HG02981 (cell line): ENCODE measurements at regions not wholly inside any gene's neighbourhood (a gene's known extent, or its start where the extent isn't known, plus 50 kb on each side); places are given as distances from the start of the nearest gene placed in this dataset.

Experiments used
- ATAC-seq: cut with Tn5 transposase; IDR thresholded peaks from one replicate; pipeline ENCODE4 v1.9.1; 2021; ENCODE audit warnings: mild to moderate bottlenecking, moderate library complexity; ENCODE audit not compliant: unreplicated experiment

DNA sequence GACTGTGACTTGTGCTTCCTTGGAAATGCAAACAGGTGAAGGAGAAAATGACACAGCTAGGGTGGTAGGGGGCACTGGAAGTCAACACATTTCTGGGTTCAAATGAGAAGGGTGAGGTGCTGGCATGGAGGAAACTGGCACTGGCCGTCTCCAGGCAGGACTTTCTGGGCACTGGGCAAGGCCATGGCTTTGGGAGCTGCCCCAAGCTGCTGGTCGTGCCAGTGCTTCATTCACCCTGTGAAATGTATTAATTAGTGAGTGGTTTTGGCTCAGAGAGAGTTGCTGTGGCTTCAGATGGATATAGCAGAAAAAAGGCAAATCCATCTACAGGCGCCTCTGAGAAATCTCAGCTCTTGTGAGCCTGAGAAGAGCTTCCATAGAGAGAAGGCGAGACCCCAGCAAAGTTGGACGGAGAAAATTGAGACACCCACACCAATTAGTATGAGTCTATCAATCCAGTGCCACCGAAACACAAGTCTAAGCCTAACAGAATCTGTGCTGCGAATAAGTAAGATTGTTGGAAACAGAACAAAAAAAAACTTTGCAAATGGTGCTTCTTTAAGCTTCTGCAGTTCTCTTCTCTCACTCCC, 202.1 kb upstream of the TNP1 start:
- ATAC-seq = no peak

DNA sequence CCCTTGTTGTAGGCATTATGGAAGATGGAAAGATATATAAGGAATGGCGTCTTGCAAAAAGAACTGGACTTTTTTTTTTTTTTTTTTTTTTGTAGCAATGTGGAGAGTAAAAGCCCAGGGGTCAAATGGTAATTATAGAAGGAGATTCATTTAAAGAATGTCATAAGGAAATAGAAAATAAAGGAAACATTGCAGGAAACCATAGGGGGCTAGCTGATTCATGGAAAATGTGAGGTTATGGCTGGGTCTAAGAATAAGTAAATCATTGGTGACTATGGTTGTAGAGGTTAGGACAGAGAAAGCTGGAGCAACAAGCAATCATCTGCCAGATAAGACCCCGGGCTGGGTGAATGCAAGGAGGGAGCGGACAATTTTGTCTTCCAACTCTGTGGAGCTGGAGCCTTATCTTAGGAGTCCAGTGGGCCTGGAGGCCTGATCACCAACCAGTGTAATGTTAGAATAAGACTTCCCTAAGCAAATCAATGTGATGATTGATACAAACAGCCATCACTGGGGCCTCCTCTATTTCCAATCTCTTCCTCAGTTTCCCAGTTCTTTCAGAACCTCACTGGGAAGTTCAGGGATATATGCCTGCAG, 201.2 kb upstream of the TNP1 start:
- no peak for ATAC-seq

DNA sequence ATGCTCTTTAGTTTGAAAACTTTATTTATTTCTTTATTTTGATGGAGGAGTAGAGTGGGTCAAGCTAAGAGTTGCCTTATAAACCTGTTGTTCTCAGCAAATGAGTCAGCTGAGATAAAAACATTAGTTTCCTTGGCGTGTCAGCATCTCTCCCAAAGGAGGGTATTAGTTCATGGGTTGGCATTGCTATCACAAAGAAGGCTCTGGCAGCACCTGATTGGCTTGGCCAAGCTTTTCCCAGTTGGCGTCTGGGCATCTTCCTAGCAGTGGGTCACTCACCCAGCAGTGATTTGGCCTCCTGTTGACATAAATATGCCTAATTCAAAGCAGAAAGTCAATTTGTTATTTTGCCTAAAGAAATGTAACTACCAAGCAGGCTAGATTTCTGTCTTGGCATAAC, 200.7 kb upstream of the TNP1 start:
- no peak for ATAC-seq

DNA sequence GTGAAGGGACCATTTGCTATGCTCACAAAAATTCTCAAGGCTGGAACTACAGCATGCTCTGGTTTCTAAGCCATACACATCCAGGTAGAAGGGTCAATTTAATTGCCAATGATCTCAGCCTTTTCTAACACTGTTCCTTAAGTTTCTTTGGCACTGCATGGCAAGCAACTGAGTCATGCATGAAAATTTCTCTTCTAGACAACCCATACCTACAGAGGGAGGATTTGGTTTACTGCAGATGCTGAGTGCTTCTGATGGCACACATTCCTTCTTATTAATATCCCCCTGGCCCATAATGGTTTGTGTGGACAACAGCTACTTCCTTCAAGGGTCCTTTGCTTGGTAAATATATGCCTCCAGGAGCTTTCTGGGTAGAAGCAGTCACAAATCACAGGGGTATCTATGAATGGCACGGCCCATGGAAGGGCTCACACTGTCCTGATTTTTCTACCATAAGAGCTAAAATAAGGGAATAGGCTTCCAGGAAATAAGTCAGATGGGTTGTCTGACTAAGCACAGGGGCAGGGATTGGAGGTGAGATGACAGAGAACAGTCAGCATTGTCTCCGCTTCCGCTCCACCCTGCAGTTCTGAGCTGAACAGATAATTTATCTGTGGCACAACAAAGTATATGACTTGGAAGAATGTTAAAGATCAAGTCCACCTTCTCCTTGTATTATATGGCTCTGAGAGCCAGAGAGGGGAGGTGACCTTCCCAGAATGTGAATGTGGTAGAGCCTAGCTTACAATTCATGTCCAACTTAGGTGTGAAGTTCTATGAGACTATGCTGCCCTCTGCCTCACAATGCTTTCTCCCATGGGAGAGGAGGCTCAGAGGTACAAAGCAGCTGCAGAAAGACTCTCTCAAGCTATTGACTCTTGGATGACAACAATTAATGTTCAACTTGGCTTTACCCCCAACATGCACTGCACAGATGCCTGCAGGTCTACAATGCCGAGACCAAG, 199.2 kb upstream of the TNP1 start:
- no peak for ATAC-seq

DNA sequence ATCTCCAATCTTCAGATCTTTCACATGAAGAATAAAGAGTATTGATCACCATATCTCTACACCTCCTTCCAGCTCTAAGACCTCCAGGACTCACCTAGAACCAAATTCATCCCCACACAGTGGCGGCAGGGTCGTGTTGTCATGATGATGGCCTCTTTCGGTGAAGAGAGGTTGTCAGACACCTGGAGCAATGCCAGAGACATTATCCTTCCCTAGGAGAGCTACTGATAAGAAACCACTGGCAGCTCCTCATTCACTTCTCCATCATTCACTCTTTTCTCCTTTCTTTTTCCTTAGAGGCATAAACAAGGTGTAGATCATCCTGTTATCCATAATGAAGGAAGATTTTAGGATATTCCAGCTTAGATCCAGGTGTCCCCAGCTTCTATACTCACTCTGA, 197.9 kb upstream of the TNP1 start:
- ATAC-seq = no peak

DNA sequence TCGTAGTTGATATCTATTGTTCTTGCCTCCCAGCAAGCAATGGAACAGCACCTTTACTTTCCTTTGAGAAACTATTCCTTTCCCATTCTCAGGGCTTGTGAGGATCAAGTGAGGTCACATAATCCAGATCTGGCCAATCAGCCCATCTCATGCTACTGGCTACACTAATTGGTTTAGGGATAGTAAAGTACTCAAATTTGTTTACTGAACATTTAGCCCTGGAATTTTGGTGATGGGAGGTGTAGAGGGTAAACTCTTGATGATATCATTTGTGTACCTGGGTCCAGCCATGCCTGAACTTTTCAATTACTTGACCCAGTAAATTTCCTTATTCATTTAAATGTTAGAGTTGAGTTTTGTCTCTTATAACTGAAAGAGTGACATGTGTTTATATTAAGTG, 195.8 kb upstream of the TNP1 start:
- ATAC-seq = no peak

DNA sequence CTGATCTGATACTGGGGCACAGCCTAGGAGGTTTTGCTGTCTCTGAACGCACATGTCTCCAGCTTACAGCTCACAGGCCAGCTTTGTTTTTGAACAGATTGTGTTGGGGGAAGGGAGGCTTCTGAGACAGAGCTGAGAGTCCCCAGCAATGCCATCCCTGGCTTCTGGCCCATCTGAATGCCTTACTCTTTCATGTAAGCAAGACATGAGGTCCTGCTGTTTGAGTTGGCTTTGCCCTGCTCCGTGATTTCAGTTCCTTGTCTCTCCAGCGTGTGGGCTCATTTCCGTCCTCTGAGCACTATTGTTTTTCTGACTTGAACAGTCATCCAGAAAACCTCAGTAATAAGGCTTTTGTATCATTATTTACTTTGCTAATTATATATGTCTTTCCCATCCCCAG, 194.9 kb upstream of the TNP1 start:
- no peak for ATAC-seq

DNA sequence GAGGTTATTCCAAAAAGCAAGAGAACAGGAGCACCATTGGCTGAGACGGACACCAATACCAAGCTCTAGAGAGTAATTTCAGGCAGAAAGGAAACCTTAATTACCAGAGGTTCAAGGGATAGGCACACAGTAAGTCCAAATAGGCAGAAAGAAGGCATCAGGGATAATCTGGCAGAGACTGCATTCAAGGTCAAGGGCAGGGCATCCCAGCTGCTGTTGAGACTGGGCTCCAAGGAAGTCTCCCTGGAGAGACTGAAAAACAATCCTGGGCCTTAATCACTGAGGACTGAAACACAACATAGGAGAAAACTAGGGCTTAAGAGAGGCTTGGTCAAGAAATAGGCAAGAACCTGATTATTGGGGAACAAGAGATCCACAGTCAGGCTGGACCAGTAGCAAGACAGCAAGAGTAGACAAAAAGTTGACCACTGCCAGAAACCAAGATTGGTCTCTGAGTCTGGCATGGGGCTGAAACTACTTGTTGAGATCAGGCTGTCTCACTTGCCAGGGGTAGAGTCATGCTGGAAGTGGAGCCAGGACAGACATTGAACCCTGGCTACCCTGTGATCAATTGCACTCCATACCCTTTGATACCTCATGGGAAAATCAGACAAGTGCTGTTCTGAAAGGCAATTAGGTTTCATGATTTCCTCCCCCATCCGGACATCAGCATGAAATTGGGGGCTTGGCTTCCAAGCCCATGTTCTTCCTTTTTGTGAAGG, 193.2 kb upstream of the TNP1 start:
- no peak for ATAC-seq

DNA sequence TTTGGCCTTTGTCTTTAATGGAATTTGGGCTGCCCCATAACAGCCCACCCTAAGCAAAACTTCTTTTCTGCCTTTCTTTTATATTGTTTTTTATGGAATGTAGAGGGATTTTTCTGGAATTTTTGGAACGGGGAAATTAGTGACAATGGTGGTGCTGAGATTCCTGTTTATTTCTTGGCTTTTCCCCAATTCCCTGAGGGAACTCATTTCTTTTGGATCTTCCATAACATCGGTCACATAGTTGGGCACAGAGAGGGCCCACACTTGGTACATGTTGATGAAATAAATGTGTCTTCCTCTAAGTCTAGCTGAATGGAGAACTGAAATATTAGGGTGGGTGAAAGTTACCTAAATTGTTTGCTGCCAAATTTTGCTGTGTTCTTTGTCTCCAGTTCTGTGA, 191.6 kb upstream of the TNP1 start:
- ATAC-seq = no peak

DNA sequence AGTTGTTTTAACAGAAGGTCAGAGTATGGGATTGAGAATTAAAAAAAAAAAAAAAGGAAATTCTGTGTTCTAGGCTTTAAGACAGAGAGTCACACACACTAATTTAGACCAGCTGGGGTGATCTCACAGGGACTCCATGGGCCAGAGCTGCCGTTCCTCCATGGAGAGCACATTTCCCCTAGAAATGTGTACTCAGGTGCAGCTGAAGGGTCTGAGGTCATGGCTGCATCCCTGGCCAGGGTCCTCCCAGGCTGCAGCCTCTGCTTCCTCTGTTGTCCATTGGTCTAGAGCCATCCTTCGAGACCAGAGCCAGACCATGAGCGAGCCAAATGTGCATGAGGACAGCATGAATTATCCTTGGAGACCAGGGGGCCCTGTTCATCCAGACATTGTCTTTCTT, 190.1 kb upstream of the TNP1 start:
- no peak for ATAC-seq

DNA sequence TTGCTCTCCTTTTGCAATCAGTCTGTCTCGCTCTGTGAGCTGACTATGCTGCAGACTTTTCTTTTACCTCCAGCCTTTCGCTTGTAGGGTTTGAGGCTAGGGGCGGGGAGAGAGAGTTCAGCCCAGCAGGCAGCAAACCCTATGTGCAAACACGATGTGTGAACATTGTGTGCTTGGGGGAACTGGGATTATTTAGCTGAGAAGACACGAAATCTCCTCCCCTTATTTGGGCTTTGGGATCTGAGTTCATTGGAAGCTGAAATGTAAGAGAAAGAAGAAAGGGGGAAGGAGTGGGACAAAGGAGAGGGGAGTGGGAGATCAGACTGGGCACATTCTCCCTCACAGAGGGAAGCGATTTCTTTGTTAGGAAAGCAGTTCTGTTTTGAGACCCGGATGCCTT, 189.6 kb upstream of the TNP1 start:
- no peak for ATAC-seq

DNA sequence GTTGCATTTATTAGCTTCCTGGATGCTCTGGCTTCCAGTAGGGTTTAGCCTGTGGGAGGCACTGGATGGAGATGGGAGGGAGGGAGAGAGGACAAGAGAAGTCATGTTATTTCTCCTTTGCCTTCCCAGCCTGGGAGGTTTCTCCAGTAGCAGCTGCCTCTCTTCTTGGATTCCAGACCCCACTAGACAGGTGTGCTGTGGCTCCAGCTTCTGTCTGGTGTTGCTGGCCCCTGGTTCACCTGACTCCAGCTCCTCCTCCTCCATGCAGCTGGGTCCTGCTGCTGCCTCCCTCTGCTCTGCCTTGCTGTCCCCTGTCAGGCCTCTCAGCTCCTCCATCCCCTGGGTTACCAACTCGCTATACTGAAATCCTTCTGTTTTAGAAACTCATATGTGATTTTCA, 188.9 kb upstream of the TNP1 start:
- ATAC-seq = no peak

DNA sequence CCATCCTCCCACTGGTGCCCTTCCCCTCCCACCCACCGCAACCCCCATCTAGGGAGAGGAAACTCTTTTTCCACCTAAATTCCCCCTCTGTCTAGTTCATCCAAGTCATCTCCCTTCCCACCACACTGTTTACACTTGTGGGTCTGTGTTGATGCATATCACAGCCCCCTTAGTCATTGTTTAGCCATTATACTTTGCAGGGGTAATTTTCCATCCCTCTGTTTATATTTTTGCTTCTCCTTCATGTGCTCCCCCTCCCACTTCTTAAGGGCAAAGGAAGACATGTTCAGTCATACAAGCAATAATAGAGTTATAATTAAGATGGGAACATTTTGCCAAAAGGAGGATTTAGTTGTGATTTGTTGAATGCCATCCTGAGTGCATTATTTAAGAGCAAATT, 187.8 kb upstream of the TNP1 start:
- no peak for ATAC-seq

DNA sequence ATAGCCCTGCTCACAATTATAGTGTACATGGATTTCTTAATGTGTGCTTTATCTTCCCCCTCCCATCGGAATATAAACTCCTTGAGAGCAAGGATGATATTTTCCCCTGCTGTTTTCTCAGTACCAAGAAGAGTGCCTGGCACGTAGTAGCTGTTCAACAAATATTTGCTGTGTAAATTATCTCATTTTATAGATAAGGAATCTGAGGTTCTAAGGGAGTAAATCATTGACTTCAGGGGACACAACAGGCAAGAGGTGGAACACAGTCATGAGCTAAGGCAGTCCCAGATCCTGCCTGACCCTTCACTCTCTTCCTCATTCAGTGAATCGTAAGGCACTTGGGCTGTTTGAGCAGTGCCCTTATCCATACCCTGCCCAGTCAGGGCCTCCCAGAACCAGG, 187.3 kb upstream of the TNP1 start:
- ATAC-seq = no peak

DNA sequence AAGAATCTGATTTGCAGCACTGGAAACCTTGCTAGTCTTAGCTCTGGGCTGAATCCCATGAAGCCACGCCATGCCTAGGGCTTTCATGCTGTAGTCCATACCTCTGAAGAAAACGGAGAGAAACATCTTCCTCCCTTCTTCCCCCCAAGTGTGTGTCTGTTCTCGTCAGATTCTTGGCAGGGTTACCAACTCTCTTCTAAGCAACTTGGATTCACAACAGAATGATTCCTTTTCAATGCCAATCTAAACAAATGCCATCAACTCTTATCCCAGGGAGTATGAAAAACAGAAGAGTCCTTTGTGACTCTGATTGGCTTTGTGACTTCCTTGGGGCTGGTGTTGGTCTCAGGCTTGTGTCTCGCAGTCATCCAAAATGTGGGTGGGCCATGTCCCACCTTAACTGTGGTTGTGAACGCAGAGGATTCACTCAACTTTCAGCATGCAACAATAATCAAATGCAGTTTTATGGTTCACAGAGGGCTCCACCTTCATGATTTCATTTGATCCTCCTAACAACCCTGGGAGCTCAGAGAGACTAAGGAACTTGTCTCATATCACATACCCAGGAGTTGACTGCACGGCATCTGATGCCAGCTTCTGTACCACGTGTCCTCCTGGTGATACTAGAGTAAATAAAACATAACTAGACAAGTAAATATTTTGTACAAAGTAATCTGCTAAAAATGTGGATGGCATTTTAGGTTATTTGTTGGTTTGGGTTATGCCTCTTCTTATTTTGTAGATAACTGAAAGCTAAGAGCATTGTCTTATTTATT, 186.0 kb upstream of the TNP1 start:
- no peak for ATAC-seq

DNA sequence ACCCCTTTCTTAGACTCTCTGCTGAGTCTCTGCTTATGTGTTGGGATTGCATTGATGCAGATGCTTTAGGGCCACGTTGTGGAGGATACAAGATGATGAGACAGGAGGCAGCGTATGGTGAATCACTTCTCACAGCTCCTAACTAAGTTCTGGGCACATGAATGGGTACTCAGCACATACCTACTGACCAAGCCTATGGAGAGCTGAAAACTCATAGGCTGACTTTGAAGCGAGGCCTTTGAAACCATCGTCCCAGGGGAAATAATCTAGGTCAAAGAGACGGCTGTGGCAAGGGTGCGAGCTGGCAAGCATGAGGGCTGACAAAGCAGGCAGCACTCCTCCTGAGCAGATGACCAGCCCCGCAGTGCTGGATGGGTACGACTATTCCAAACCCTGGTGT, 180.2 kb upstream of the TNP1 start:
- no peak for ATAC-seq

DNA sequence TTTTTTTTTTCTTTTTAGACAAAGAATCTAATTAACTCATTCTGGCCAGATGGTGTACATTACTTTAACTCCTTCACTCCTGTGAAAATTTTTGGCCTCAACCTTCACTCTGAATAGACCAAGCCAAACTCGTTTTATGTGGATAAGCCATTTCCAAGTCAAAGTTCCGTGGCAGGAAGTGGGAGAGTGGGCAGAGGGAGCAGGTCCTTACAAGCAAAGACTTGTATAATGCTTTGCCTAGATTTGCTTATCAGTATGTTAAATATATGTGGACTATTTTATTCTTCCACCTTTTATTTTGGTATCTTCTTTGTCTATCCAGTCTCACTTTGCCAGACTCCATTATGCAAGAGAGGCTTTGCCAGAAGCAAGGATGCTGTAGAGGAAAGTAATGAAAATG, 178.1 kb upstream of the TNP1 start:
- no peak for ATAC-seq

DNA sequence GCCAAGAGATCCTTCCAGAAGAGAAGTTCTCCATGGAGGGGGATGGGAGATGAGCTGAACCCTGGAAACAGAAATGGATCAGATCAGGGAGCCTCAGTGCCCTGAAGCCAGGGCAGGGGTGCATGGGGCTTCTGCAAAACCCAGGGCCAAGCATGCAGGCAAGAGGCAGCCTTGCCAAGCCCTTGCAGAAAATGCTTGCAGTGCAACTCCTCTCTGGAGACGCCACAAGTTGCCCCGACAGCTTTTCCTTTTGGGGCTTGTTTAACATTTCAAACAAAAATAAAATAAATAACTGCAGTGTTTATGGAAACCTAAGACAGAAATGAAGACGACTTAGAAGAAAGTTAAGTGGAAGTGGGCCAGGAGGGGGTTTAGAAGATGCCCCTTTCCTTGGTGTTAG, 177.5 kb upstream of the TNP1 start:
- no peak for ATAC-seq

DNA sequence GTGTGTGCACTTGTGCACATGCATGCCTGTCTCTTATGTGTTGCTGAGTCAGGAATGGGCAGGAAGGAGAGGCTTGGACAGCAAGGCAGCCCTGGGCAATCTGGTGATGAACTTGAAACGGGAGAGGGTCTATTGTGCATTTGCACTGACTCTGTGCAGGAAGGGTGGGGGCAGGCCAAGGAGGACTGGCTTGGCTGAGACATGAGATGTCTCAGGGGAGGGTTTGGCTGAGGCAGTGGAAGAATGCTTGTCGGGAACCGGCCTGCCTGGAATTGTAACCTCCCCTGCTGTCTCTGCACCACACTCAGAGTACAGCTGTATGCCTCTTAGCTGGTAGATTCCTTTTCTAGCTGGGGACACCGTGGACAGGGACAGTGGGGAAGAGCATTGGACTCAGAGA, 176.1 kb upstream of the TNP1 start:
- ATAC-seq = no peak

DNA sequence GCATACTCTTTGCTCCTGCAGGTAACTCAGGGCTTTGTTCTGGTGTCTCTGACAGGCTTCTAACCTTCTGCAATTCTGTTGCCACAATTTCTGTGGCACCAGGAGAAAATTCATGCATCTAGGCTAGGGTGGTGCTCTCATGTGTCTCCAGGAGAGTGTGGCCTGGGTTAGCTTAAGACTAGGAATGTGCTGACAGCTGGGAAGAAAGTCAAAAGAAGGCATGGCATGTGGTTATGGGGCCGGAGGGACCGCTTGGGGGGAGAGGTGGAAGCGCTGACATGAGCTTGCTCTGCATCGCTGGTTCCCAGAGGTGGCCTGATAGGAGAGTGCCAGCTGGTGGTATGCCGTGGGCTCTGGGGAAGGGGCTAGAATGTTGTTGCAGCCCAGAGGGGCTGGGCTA, 173.3 kb upstream of the TNP1 start:
- no peak for ATAC-seq

DNA sequence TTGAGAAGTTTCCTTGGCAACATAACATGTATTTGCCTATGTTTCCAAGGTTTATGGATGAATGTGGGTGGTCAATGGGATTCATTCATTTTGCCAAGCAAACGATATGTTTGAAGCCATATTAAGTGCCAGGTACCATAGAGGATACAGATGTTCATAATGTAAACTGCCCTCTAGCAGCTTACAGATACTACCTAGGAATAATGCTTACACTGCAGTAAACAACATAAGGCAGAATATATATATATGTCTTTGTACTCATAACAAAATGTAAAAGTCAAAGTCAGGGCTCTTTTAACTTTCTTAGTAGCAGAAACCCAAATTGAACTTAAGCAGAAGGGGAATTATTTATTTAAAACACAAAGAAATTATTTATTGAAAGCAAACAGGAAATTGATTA, 171.6 kb upstream of the TNP1 start:
- no peak for ATAC-seq
